Esophagus (tissue), 2 donors: ENCODE measurements at regions not wholly inside any gene's neighbourhood (a gene's known extent, or its start where the extent isn't known, plus 50 kb on each side); places are given as distances from the start of the nearest gene placed in this dataset.
"Not testable (repeated sequence)": the region's sequence is repeated elsewhere in the genome, so short reads cannot be mapped to it uniquely, and the experiment has no call there.

ENCODE experiments used
- H3K27ac ChIP-seq, 2 donors: one replicate each; pipeline ENCODE4 v1.5.1; 2013; ENCODE audit warnings: low read depth in 2 of 2, mild to moderate bottlenecking in 2 of 2, inconsistent platforms in 1 of 2, low read length in 1 of 2, moderate library complexity in 1 of 2
- H3K27me3 ChIP-seq, 2 donors: one replicate each; pipeline ENCODE4 v1.6.1; 2013; ENCODE audit warnings: low read length in 2 of 2, control low read depth in 1 of 2, mild to moderate bottlenecking in 1 of 2; ENCODE audit not compliant: insufficient read depth in 2 of 2, control insufficient read depth in 1 of 2
- H3K36me3 ChIP-seq, 2 donors: one replicate each; pipeline ENCODE4 v1.6.1; 2013; ENCODE audit warnings: low read length in 1 of 2; ENCODE audit not compliant: control insufficient read depth in 2 of 2, insufficient read depth in 2 of 2
- H3K4me1 ChIP-seq, 2 donors: one replicate each; pipeline ENCODE4 v1.6.1; 2013; ENCODE audit warnings: low read length in 1 of 2; ENCODE audit not compliant: control insufficient read depth in 2 of 2, insufficient read depth in 2 of 2
- H3K4me3 ChIP-seq, 2 donors: one replicate each; pipeline ENCODE4 v1.5.1; 2013; ENCODE audit warnings: low read length in 2 of 2, mild to moderate bottlenecking in 2 of 2, low read depth in 1 of 2, moderate library complexity in 1 of 2
- H3K9me3 ChIP-seq, 2 donors: one replicate each; pipeline ENCODE4 v1.6.1; 2013; ENCODE audit warnings: mild to moderate bottlenecking in 2 of 2, low read depth in 1 of 2, low read length in 1 of 2, moderate library complexity in 1 of 2; ENCODE audit not compliant: control insufficient read depth in 2 of 2, insufficient read depth in 1 of 2
- WGBS, 2 donors: extraction: QIAGEN DNeasy Blood & Tissue Kit; methylation state at CpG; one replicate each; pipeline ENCODE4 v1.1.7; 2013; 5-methylcytosine and 5-hydroxymethylcytosine counted together
- donor health status: healthy with polysubstance abuse.
- donor health status: Bipolar disorder and iron deficiency.

DNA sequence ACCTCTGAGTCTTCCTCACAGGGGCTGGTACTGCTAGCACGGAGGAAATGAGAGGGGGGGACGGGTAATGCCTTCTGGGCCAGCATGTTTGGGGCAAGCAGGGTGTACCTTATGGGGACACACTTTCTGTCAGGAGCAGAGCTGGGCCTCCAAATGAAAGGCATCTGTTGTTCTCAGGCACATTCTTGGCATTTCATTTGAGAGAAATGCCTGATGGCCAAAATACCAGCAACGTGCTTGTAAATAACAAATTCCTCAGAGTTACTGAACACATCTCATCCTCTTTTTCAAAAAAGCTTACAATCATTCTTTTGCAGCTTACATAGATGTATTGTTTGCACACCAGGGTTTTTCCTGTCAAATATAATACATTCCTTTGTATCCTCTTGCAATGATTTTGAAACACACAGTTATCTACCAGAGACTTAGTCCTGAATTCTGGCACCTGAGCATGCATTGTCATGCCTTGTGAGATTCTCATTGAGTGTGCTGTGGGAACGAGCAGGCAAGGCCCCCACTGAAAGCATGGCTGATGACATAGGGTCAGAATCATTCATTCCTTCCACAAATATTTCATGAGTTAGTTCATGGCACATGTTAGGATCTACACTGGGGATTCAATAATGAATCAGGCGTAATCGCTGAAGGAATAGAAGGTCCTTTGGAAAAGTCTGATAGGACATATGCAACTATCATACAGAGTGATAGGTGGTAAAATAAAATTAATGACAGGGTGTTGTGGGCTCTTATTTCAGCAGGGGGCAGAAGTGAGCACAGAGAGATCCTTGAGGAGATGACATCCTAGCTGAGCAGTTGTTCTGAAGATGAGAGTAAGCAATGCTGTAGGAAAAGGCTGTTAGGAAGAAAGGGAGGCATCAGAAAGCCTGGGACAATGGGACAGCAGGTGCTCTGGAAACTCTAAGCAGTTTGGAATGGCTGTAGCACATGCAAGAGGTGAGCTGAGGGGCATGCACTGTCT is 260.9 kb upstream of the TUT7 start:
- Histone ChIP-seq H3K9me3 (no peaks in the 10 kb centered on the region), H3K27me3 (no peaks in the 10 kb centered on the region), H3K36me3 (no peaks in the 10 kb centered on the region), H3K4me1 (no peaks in the 10 kb centered on the region), H3K4me3 (no peak overlapping the region), H3K27ac (no peak overlapping the region)
- WGBS, 2 donors = 66 to 68% methylated on average over 6 of the region's 6 CpGs

DNA sequence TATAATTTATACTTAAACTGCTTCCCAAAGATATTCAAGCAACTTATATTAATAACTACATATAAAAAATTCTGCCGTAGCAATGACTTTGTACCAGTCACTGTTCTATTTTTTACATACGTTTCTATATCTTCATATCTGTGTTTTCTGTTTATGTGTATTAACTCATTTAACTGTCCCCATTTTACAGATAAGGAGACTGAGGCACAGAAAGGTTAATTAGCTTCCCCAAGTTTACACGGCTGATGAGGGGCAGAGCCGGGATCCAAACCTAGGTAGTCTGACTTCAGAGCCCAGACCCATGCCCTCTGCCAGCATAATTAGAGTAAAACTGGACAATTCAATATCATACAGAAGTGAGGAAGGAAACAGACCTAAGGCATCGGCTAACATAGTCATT is 259.7 kb upstream of the TUT7 start:
- Histone ChIP-seq H3K9me3 (no peaks in the 10 kb centered on the region), H3K4me1 (no peaks in the 10 kb centered on the region), H3K4me3 (no peak overlapping the region), H3K27ac (no peak overlapping the region), H3K36me3 (no peaks in the 10 kb centered on the region), H3K27me3 (no peaks in the 10 kb centered on the region)
- 90 to 93% methylated on average over 5 of the region's 5 CpGs for WGBS, 2 donors

DNA sequence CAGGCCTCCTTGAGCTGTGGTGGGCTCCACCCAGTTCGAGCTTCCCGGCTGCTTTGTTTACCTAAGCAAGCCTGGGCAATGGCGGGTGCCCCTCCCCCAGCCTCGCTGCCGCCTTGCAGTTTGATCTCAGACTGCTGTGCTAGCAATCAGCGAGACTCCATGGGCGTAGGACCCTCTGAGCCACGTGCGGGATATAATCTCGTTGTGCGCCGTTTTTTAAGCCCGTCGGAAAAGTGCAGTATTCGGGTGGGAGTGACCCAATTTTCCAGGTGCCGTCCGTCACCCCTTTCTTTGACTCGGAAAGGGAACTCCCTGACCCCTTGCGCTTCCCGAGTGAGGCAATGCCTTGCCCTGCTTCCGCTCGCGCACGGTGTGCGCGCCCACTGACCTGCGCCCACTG is 257.3 kb upstream of the TUT7 start:
- not testable (repeated sequence) for H3K4me3 ChIP-seq, H3K36me3 ChIP-seq, H3K9me3 ChIP-seq, H3K27ac ChIP-seq, H3K4me1 ChIP-seq, H3K27me3 ChIP-seq
- 77 to 79% methylated on average over 22 of the region's 27 CpGs for WGBS, 2 donors

DNA sequence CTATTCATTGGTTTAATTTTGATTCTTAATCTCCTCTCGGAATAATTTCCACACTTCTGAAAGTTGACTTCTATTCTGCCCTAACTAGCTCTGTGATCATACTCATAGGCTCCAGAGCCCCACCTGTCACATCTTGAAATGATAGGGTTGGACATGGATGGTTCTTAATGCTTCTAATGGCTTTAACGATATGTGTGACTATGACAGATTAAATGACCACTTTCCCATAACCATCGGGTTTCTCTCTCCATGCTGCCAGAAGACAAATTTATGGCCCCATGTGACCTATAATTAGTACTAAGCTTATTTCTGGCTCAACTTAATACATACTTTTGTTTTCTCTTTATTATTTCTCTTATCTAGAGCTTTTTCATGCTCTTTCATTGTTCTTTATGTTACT is 251.1 kb upstream of the TUT7 start:
- Histone ChIP-seq H3K4me1 (no peaks in the 10 kb centered on the region), H3K9me3 (no peaks in the 10 kb centered on the region), H3K27me3 (no peaks in the 10 kb centered on the region), H3K36me3 (no peaks in the 10 kb centered on the region), H3K4me3 (no peak overlapping the region), H3K27ac (no peak overlapping the region)
- WGBS, 2 donors = 81 to 86% methylated on average over 3 of the region's 3 CpGs

DNA sequence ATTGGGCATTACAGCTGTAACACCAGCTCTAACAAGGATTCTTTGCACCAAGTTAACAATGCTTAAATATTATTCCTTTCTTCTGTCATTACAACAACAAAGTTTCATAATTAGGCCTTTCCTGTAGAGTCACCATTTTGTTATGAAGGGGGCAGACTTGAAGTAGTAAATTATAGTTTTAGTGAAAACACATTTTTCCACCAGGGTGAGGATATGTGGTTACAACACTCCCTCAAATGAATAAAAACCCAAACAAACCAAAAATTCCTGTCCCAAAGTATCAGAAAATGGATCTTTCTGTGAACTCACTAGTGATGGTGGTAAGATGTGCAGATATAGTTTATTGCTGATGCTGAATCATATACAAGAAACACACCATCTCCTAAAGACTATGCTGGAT is 250.5 kb upstream of the TUT7 start:
- no peak overlapping the region for H3K27ac ChIP-seq
- H3K4me1 ChIP-seq = no peaks in the 10 kb centered on the region
- H3K9me3 ChIP-seq = no peaks in the 10 kb centered on the region
- no peaks in the 10 kb centered on the region for H3K27me3 ChIP-seq
- no peak overlapping the region for H3K4me3 ChIP-seq
- H3K36me3 ChIP-seq = no peaks in the 10 kb centered on the region

DNA sequence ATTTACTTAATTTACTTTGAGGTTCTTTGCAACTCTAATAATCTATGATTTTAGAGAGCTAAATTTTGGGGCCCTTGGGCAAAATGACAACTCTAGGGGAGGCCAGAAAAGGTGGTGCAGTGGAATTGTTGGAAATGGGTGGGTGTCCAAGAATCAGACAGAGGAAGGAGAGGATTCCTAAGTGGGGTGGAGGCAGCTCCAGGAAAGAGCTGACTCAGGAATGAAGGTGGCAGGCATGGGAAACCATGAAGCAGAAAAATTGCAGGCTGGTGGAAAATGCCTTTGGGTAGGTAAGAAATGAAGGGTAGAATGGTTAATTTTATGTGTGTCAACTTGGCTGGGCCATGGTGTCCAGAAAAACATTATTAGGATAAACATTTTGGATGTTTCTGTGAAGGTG is 248.5 kb upstream of the TUT7 start:
- Histone ChIP-seq H3K27me3 (no peaks in the 10 kb centered on the region), H3K9me3 (no peaks in the 10 kb centered on the region), H3K36me3 (no peaks in the 10 kb centered on the region), H3K4me1 (no peaks in the 10 kb centered on the region), H3K4me3 (no peak overlapping the region), H3K27ac (no peak overlapping the region)

DNA sequence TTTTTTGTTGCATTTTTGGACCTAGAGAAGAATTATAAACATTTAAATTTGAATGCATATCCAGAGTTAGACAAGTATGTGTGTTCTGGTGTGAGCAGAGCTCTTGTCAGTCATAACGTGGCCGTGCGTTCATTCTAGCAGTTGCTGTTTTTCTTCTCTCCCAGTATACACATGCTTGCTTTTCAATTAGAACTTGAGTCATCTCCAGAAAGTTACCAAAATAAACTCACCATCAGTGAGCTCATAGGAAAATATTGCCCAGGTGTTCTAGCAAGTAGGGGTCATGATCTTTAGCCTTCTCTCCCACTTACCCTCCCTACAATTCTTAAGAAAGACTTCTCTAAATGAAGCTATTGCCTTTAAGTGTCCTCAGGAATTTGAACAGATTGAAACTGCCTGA is 247.5 kb upstream of the TUT7 start:
- H3K4me3 ChIP-seq = no peak overlapping the region
- 68 to 77% methylated on average over 3 of the region's 3 CpGs for whole genome bisulfite sequencing, 2 donors

DNA sequence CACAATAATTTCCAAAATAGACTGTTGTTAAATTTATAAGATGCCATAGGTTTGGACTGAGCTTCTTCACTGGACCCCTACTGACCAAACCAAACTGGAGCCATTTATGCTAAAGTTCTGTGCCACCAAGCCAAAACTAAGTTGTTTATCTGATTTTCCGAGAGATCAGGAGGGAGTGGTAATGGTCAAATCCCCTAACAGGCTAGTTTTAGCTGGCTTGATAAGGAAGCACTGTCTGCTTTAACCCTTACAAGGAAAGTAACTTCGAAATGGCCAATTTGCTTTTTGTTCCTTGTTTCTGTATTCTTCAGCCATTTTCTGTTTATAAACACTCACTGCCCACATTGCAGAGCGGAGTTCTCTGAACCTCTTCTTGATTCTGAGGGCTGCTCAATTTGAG is 246.8 kb upstream of the TUT7 start:
- H3K4me1 ChIP-seq = no peaks in the 10 kb centered on the region
- H3K4me3 ChIP-seq = no peak overlapping the region
- no peaks in the 10 kb centered on the region for H3K36me3 ChIP-seq
- no peaks in the 10 kb centered on the region for H3K27me3 ChIP-seq
- no peaks in the 10 kb centered on the region for H3K9me3 ChIP-seq
- H3K27ac ChIP-seq = no peak overlapping the region
- 61 to 66% methylated on average over 3 of the region's 3 CpGs for WGBS, 2 donors

More for the DNA sequence above, 247.5 kb upstream of the TUT7 start:
- H3K9me3 ChIP-seq = no peaks in the 10 kb centered on the region
- no peaks in the 10 kb centered on the region for H3K27me3 ChIP-seq
- no peaks in the 10 kb centered on the region for H3K4me1 ChIP-seq
- H3K36me3 ChIP-seq = no peaks in the 10 kb centered on the region
- no peak overlapping the region for H3K27ac ChIP-seq

DNA sequence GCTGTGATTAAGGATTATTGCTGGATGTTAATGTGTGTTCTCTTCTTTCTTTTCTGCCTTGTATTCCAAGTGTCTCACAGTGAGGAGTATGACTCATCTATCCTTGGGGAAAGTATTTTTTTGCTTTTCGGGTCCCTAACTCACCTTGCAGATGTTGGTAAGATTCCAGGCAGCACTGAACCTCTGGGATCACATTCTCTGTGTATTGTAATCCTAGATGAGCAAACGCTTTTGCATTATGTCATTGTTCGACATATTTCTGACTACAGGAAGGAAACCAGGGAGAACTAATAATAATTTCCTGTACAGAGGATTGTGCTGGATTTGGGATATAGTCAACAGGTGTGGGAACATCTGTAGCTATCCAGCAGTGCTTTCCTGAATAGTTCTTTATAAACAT is 246.1 kb upstream of the TUT7 start:
- H3K4me1 ChIP-seq = no peaks in the 10 kb centered on the region
- H3K9me3 ChIP-seq = no peaks in the 10 kb centered on the region
- H3K27me3 ChIP-seq = no peaks in the 10 kb centered on the region
- H3K36me3 ChIP-seq = no peaks in the 10 kb centered on the region
- H3K4me3 ChIP-seq = no peak overlapping the region
- H3K27ac ChIP-seq = no peak overlapping the region
- WGBS, 2 donors = 17 to 33% methylated on average over 3 of the region's 3 CpGs

DNA sequence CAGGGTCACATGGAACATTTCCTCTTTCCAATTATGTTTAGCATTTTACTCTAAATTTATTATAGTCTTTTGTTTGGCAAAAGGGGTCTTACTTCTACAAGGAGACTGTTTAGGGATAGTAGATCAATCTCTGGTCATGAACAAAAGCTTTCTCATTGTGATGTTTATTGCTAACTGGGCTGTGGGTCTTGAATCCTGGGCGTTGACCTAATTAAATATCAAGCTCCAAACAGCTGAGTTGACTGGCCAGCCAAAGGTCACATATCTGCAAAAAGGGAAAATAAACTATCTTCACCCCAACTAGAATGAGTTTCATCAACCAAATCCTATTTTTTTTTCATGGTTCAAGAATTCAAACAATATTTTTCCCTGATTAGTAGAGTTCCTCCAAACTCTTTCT is 245.4 kb upstream of the TUT7 start:
- no peaks in the 10 kb centered on the region for H3K27me3 ChIP-seq
- H3K9me3 ChIP-seq = no peaks in the 10 kb centered on the region
- no peaks in the 10 kb centered on the region for H3K4me1 ChIP-seq
- H3K4me3 ChIP-seq = no peak overlapping the region
- no peaks in the 10 kb centered on the region for H3K36me3 ChIP-seq
- WGBS, 2 donors = 42 to 50% methylated on average over 1 of the region's 1 CpG
- no peak overlapping the region for H3K27ac ChIP-seq
